Gastrocnemius medialis (tissue), 4 donors: ENCODE measurements at regions not wholly inside any gene's neighbourhood (a gene's known extent, or its start where the extent isn't known, plus 50 kb on each side); places are given as distances from the start of the nearest gene placed in this dataset.

Experiments
- CTCF ChIP-seq, 5 experiments: fragments of 450-650 bp in 3 of 5; fragments of 200-600 bp in 2 of 5; sonication (generic) in 2 of 5; IDR thresholded peaks in 4 of 5; conservative IDR thresholded peaks in 1 of 5; 1 replicate in 4 of 5; 2 replicates in 1 of 5; pipeline ENCODE4 v1.5.1; 2016 to 2019; ENCODE audit warnings: antibody characterized with exemption in 5 of 5, mild to moderate bottlenecking in 3 of 5, moderate library complexity in 3 of 5
- POLR2A ChIP-seq, 2 donors: fragments of 450-650 bp; IDR thresholded peaks; one replicate each; pipeline ENCODE4 v1.6.1; 2017; ENCODE audit warnings: antibody characterized with exemption in 2 of 2, mild to moderate bottlenecking in 2 of 2, moderate library complexity in 2 of 2

- TF ChIP-seq CTCF (IDR thresholded peaks at IDR 0.05 in 4 of 5, conservative IDR thresholded peaks at IDR 0.05 in 1 of 5) (no peak), POLR2A (IDR thresholded peaks at IDR 0.05) (no peak)
These were observed 294.8 kb upstream of the DDX18 start for GRCh38 chr2:117519721-117520120.
